ENCODE measurements at regions not wholly inside any gene's neighbourhood (a gene's known extent, or its start where the extent isn't known, plus 50 kb on each side); places are given as distances from the start of the nearest gene placed in this dataset.
"Not testable (repeated sequence)": the region's sequence is repeated elsewhere in the genome, so short reads cannot be mapped to it uniquely, and the experiment has no call there.

DNA sequence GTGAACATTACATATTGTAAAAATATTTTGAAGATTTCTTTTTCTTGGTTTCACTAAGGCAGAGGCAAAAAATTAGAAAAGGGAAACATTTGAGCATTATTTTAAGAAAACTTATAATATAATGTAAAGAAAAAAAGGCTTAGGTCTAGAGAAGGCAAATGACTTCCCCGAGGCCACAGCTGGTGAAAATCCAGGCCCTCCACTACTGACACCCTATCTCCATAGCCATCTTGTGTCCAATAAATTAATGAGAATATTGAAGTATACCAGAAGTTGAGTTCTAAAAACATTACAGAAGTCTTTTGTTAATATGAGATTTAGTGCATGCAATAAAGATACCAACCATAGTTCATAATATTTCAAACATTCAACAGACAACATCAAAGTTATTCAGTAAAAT lies 459.9 kb upstream of the RORB start:
- Histone ChIP-seq H2AFZ (ENCODE audit: low read length) (0 out of 2 replicates have a peak overlapping the region, but pooled peaks have one; percentile 8), H3K4me1 (ENCODE audit: insufficient read depth, low read length, poor library complexity, severe bottlenecking) (peaks cover 12% of the 10 kb centered on the region), H3F3A (ENCODE audit: low read depth) (no peaks in the 10 kb centered on the region), H3K9ac (ENCODE audit: low read depth, low read length, poor library complexity, severe bottlenecking) (no peak overlapping the region), H3K9me2 (replicated peaks; ENCODE audit: low read depth, low read length) (no peaks in the 10 kb centered on the region), H3K4me3 (ENCODE audit: low read length, poor library complexity, severe bottlenecking) (no peak overlapping the region), H3K9me3 (ENCODE audit: insufficient read depth, low read depth, low read length) (no peaks in the 10 kb centered on the region), H4K20me1 (ENCODE audit: insufficient read depth, low read length, poor library complexity, severe bottlenecking) (no peaks in the 10 kb centered on the region), H3K27me3 (ENCODE audit: insufficient read depth, low read length, poor library complexity, severe bottlenecking) (no peaks in the 10 kb centered on the region), H3K4me2 (ENCODE audit: low read depth, low read length, poor library complexity, severe bottlenecking) (no peak overlapping the region), H3K36me3 (ENCODE audit: insufficient read depth, low read length) (no peaks in the 10 kb centered on the region), H3K79me2 (ENCODE audit: insufficient read depth, low read length) (no peaks in the 10 kb centered on the region)
- TF ChIP-seq, protein P1, sequence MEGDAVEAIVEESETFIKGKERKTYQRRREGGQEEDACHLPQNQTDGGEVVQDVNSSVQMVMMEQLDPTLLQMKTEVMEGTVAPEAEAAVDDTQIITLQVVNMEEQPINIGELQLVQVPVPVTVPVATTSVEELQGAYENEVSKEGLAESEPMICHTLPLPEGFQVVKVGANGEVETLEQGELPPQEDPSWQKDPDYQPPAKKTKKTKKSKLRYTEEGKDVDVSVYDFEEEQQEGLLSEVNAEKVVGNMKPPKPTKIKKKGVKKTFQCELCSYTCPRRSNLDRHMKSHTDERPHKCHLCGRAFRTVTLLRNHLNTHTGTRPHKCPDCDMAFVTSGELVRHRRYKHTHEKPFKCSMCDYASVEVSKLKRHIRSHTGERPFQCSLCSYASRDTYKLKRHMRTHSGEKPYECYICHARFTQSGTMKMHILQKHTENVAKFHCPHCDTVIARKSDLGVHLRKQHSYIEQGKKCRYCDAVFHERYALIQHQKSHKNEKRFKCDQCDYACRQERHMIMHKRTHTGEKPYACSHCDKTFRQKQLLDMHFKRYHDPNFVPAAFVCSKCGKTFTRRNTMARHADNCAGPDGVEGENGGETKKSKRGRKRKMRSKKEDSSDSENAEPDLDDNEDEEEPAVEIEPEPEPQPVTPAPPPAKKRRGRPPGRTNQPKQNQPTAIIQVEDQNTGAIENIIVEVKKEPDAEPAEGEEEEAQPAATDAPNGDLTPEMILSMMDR (conservative IDR thresholded peaks at IDR 0.05; ENCODE audit: low read length) = no peak
- no peak for TF ChIP-seq EZH2phosphoT487 (IDR thresholded peaks at IDR 0.05; ENCODE audit: borderline replicate concordance)

DNA sequence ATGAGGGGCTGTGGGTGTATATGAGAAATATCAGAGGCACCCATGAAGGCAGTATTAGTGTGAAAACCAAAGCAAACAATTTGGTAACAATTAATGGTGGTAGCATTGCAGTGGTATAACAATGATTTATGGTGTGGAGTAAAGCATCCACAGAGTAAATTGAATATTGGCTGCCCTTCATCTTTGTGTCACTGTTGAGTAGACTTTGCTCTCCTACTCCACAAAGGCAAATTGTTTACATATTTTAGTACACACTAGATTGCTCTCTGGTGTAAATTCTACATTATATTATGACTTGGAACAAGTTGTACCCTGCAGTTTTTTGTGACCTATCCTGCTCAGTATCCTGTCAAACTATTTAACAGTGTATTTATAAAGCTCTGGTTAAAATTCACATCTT lies 455.5 kb upstream of the RORB start:
- no peaks in the 10 kb centered on the region for H3K79me2 ChIP-seq (ENCODE audit: insufficient read depth, low read length)
- no peaks in the 10 kb centered on the region for H4K20me1 ChIP-seq (ENCODE audit: insufficient read depth, low read length, poor library complexity, severe bottlenecking)
- no peak overlapping the region for H3K9ac ChIP-seq (ENCODE audit: low read depth, low read length, poor library complexity, severe bottlenecking)
- H3F3A ChIP-seq (ENCODE audit: low read depth) = no peaks in the 10 kb centered on the region
- H3K4me3 ChIP-seq (ENCODE audit: low read length, poor library complexity, severe bottlenecking) = no peak overlapping the region
- H3K4me1 ChIP-seq (ENCODE audit: insufficient read depth, low read length, poor library complexity, severe bottlenecking) = peaks cover 6% of the 10 kb centered on the region
- no peaks in the 10 kb centered on the region for H3K9me2 ChIP-seq (replicated peaks; ENCODE audit: low read depth, low read length)
- TF ChIP-seq, protein P1 (conservative IDR thresholded peaks at IDR 0.05; ENCODE audit: low read length) = no peak
- TF ChIP-seq EZH2phosphoT487 (IDR thresholded peaks at IDR 0.05; ENCODE audit: borderline replicate concordance) = no peak
- H2AFZ ChIP-seq (ENCODE audit: low read length) = no peak overlapping the region
- H3K27me3 ChIP-seq (ENCODE audit: insufficient read depth, low read length, poor library complexity, severe bottlenecking) = no peaks in the 10 kb centered on the region
- no peaks in the 10 kb centered on the region for H3K36me3 ChIP-seq (ENCODE audit: insufficient read depth, low read length)
- no peak overlapping the region for H3K4me2 ChIP-seq (ENCODE audit: low read depth, low read length, poor library complexity, severe bottlenecking)
- no peaks in the 10 kb centered on the region for H3K9me3 ChIP-seq (ENCODE audit: insufficient read depth, low read depth, low read length)

DNA sequence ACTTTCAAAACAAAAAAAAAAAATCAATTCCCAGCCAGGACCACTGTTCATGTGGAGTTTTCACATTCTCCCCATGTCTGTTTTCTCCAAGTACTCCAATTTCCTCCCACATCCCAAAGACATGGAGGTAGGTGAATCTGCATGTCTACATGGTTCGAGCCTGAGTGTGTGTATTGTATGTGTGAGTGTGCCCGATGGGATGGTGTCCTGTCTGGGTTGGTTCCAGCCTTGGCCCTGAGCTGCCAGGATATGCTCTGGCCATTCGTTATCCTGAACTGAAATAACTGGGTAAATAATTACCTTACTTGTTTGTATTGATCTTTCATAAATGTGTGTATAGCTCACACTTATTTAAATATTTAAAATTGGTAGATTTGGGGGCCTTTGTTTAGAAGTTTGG lies 452.3 kb upstream of the RORB start:
- no peak overlapping the region for H3K9ac ChIP-seq (ENCODE audit: low read depth, low read length, poor library complexity, severe bottlenecking)
- no peak overlapping the region for H3K4me2 ChIP-seq (ENCODE audit: low read depth, low read length, poor library complexity, severe bottlenecking)
- no peaks in the 10 kb centered on the region for H3F3A ChIP-seq (ENCODE audit: low read depth)
- no peak overlapping the region for H3K4me3 ChIP-seq (ENCODE audit: low read length, poor library complexity, severe bottlenecking)
- no peak for TF ChIP-seq EZH2phosphoT487 (IDR thresholded peaks at IDR 0.05; ENCODE audit: borderline replicate concordance)
- H3K36me3 ChIP-seq (ENCODE audit: insufficient read depth, low read length) = no peaks in the 10 kb centered on the region
- H3K27me3 ChIP-seq (ENCODE audit: insufficient read depth, low read length, poor library complexity, severe bottlenecking) = no peaks in the 10 kb centered on the region
- H3K9me2 ChIP-seq (replicated peaks; ENCODE audit: low read depth, low read length) = no peaks in the 10 kb centered on the region
- H3K9me3 ChIP-seq (ENCODE audit: insufficient read depth, low read depth, low read length) = no peaks in the 10 kb centered on the region
- no peak overlapping the region for H2AFZ ChIP-seq (ENCODE audit: low read length)
- no peaks in the 10 kb centered on the region for H3K79me2 ChIP-seq (ENCODE audit: insufficient read depth, low read length)
- H3K4me1 ChIP-seq (ENCODE audit: insufficient read depth, low read length, poor library complexity, severe bottlenecking) = no peaks in the 10 kb centered on the region
- H4K20me1 ChIP-seq (ENCODE audit: insufficient read depth, low read length, poor library complexity, severe bottlenecking) = no peaks in the 10 kb centered on the region

DNA sequence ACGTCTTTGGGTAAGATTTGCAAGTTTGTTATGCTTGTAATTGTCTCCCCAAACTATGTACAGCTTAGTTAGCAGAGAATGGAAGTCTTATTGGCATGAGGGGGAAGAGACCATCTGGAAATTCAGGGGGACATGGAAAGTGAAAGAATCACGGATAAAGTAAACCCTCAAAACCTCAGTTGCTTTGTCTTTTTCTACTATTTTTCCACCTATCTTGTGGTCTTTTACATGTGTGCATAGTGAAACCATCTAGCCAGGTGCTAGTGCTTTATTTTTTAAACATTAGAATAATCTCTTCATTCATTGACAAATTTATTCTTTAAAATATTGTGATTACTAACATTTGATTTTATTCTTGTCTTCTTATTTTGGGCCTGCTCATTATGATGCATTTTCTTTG lies 441.1 kb upstream of the RORB start:
- Histone ChIP-seq H3F3A (ENCODE audit: low read depth) (no peaks in the 10 kb centered on the region), H2AFZ (ENCODE audit: low read length) (no peak overlapping the region), H3K79me2 (ENCODE audit: insufficient read depth, low read length) (no peaks in the 10 kb centered on the region), H3K9ac (ENCODE audit: low read depth, low read length, poor library complexity, severe bottlenecking) (no peak overlapping the region), H3K4me3 (ENCODE audit: low read length, poor library complexity, severe bottlenecking) (no peak overlapping the region), H3K9me3 (ENCODE audit: insufficient read depth, low read depth, low read length) (no peaks in the 10 kb centered on the region), H4K20me1 (ENCODE audit: insufficient read depth, low read length, poor library complexity, severe bottlenecking) (no peaks in the 10 kb centered on the region), H3K4me2 (ENCODE audit: low read depth, low read length, poor library complexity, severe bottlenecking) (no peak overlapping the region), H3K4me1 (ENCODE audit: insufficient read depth, low read length, poor library complexity, severe bottlenecking) (no peaks in the 10 kb centered on the region), H3K36me3 (ENCODE audit: insufficient read depth, low read length) (no peaks in the 10 kb centered on the region), H3K9me2 (replicated peaks; ENCODE audit: low read depth, low read length) (no peaks in the 10 kb centered on the region), H3K27me3 (ENCODE audit: insufficient read depth, low read length, poor library complexity, severe bottlenecking) (no peaks in the 10 kb centered on the region)
- TF ChIP-seq, protein P1 (conservative IDR thresholded peaks at IDR 0.05; ENCODE audit: low read length) = no peak
- TF ChIP-seq EZH2phosphoT487 (IDR thresholded peaks at IDR 0.05; ENCODE audit: borderline replicate concordance) = no peak

DNA sequence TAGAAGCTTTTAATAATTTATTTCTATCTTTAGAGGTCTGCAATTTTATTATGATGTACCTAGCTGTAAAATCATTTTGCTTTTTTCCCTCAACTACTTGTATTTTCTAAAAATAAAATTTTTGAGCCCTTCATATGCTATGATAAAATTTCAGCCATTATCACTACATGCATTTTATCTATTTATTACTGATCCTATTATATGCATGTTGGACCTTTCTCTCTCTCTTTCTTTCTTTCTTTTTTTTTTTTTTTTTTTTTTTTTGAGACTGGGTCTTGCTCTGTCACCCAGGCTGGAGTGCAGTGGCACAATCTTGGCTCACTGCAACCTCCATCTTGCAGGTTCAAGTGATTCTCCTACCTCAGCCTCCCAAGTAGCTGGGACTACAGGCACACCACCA lies 440.1 kb upstream of the RORB start:
- not testable (repeated sequence) for H3F3A ChIP-seq (ENCODE audit: low read depth); H3K4me1 ChIP-seq (ENCODE audit: insufficient read depth, low read length, poor library complexity, severe bottlenecking); H2AFZ ChIP-seq (ENCODE audit: low read length); H3K36me3 ChIP-seq (ENCODE audit: insufficient read depth, low read length); H3K9ac ChIP-seq (ENCODE audit: low read depth, low read length, poor library complexity, severe bottlenecking); H3K79me2 ChIP-seq (ENCODE audit: insufficient read depth, low read length); H3K4me3 ChIP-seq (ENCODE audit: low read length, poor library complexity, severe bottlenecking); H3K4me2 ChIP-seq (ENCODE audit: low read depth, low read length, poor library complexity, severe bottlenecking); H4K20me1 ChIP-seq (ENCODE audit: insufficient read depth, low read length, poor library complexity, severe bottlenecking); H3K9me2 ChIP-seq (replicated peaks; ENCODE audit: low read depth, low read length); H3K9me3 ChIP-seq (ENCODE audit: insufficient read depth, low read depth, low read length); H3K27me3 ChIP-seq (ENCODE audit: insufficient read depth, low read length, poor library complexity, severe bottlenecking)

Measured in Loucy (cell line).